GM12872 (cell line): ENCODE measurements at regions not wholly inside any gene's neighbourhood (a gene's known extent, or its start where the extent isn't known, plus 50 kb on each side); places are given as distances from the start of the nearest gene placed in this dataset.

Source experiments
- TF ChIP-seq, protein P1 (sequence below): IDR thresholded peaks from 3 replicates; pipeline ENCODE4 v1.5.1; 2011; ENCODE audit warnings: low read depth, mild to moderate bottlenecking, low read length, moderate library complexity; ENCODE audit not compliant: insufficient read depth

DNA sequence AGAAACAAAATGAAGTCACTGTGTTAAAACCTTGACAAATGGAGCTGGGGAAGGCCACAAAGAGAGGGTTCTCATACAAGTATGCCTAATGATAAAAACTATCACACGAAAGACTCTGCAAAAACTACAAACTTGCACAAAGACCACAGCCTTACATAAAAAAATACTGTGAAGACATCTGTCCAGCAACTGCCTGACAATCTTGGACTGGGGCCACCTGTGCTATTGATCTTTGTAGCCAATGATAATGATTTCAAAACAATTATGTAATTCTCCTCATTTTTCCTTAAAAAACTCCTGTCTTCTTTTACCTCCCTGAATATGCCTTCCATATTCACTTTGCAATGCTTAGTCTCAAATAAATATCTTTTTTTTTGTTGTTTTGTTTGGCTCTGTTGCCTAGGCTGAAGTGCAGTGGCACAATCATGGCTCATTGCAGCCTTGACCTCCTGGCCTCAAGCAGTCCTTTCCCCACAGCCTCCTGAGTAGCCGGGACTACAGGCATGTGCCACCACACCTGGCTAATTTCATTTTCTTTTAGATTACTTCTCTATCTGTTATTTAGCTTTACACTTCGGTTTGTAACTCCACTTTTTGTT, 79.4 kb upstream of the RHOU start:
- TF ChIP-seq, protein P1, sequence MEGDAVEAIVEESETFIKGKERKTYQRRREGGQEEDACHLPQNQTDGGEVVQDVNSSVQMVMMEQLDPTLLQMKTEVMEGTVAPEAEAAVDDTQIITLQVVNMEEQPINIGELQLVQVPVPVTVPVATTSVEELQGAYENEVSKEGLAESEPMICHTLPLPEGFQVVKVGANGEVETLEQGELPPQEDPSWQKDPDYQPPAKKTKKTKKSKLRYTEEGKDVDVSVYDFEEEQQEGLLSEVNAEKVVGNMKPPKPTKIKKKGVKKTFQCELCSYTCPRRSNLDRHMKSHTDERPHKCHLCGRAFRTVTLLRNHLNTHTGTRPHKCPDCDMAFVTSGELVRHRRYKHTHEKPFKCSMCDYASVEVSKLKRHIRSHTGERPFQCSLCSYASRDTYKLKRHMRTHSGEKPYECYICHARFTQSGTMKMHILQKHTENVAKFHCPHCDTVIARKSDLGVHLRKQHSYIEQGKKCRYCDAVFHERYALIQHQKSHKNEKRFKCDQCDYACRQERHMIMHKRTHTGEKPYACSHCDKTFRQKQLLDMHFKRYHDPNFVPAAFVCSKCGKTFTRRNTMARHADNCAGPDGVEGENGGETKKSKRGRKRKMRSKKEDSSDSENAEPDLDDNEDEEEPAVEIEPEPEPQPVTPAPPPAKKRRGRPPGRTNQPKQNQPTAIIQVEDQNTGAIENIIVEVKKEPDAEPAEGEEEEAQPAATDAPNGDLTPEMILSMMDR = no peak

- TF ChIP-seq, protein P1 = peak; percentile 78
These were observed 70.8 kb upstream of the RHOU start for GRCh38 chr1:228664399-228664914.

- TF ChIP-seq, protein P1 = no peak
These were observed 68.3 kb upstream of the RHOU start for GRCh38 chr1:228666686-228667623.

- TF ChIP-seq, protein P1 = no peak
These were observed 66.6 kb upstream of the RHOU start for GRCh38 chr1:228668553-228669241.

- TF ChIP-seq, protein P1 = no peak
These were observed 66.1 kb upstream of the RHOU start for GRCh38 chr1:228669242-228669585.

GRCh38 chr1:228683428-228683827, 51.9 kb upstream of the RHOU start:
- TF ChIP-seq, protein P1 = no peak

- TF ChIP-seq, protein P1 = no peak
These were observed 50.7 kb upstream of the RHOU start for GRCh38 chr1:228684607-228685006.
